ENCODE measurements at regions not wholly inside any gene's neighbourhood (a gene's known extent, or its start where the extent isn't known, plus 50 kb on each side); places are given as distances from the start of the nearest gene placed in this dataset.
"Not testable (repeated sequence)": the region's sequence is repeated elsewhere in the genome, so short reads cannot be mapped to it uniquely, and the experiment has no call there.

- H3K4me3 ChIP-seq (ENCODE audit: low read length); H3K27ac ChIP-seq (ENCODE audit: low read length); DNase-seq; H3K4me1 ChIP-seq (ENCODE audit: control insufficient read depth, insufficient read depth, low read length); H3K9me3 ChIP-seq (replicated peaks; ENCODE audit: control insufficient read depth, low read depth, low read length); H3K27me3 ChIP-seq (ENCODE audit: control insufficient read depth, insufficient read depth, low read length); H3K36me3 ChIP-seq (ENCODE audit: control insufficient read depth, insufficient read depth, low read length): not testable (repeated sequence)
Measured at GRCh38 chr2:37757456-37757855, 86.0 kb upstream of the CDC42EP3 start.

DNA sequence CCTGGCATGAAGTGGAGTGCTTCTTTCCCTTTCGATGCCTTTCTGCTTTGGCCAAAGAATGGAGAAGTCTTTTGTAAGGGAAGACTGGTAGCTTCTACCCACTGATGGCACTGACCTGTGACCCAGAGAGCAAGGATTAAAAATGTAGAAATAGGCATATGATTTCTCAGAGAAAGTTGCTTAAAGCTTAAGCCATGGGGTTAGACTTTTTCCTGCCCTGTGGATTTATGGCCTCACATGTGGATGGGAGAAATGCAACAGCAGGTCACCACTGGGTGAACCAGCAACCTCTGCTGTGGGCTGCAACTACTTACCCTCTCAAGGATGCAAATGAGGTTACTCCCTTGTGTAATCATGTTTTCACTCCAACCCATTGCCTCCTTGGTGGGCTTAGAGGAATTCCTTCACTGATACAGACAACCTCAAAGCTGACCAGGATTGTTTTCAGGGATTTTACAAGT, 86.7 kb upstream of the CDC42EP3 start:
- DNase-seq; H3K4me1 ChIP-seq (ENCODE audit: control insufficient read depth, insufficient read depth, low read length); H3K9me3 ChIP-seq (replicated peaks; ENCODE audit: control insufficient read depth, low read depth, low read length); H3K36me3 ChIP-seq (ENCODE audit: control insufficient read depth, insufficient read depth, low read length); H3K4me3 ChIP-seq (ENCODE audit: low read length); H3K27me3 ChIP-seq (ENCODE audit: control insufficient read depth, insufficient read depth, low read length); H3K27ac ChIP-seq (ENCODE audit: low read length): not testable (repeated sequence)
- 100% methylated on average over 1 of the region's 1 CpG for WGBS (ENCODE audit: insufficient coverage)

- not testable (repeated sequence) for H3K4me3 ChIP-seq (ENCODE audit: low read length); H3K27me3 ChIP-seq (ENCODE audit: control insufficient read depth, insufficient read depth, low read length); H3K4me1 ChIP-seq (ENCODE audit: control insufficient read depth, insufficient read depth, low read length); H3K27ac ChIP-seq (ENCODE audit: low read length); H3K9me3 ChIP-seq (replicated peaks; ENCODE audit: control insufficient read depth, low read depth, low read length); DNase-seq; H3K36me3 ChIP-seq (ENCODE audit: control insufficient read depth, insufficient read depth, low read length)
- no CpG with 5 or more reads among the region's 1 CpG for WGBS (ENCODE audit: insufficient coverage)
Measured at GRCh38 chr2:37759989-37760388, 88.5 kb upstream of the CDC42EP3 start.

- Histone ChIP-seq H3K36me3 (ENCODE audit: control insufficient read depth, insufficient read depth, low read length) (no peaks in the 10 kb centered on the region), H3K9me3 (replicated peaks; ENCODE audit: control insufficient read depth, low read depth, low read length) (no peaks in the 10 kb centered on the region), H3K4me3 (ENCODE audit: low read length) (no peak overlapping the region), H3K27me3 (ENCODE audit: control insufficient read depth, insufficient read depth, low read length) (peaks cover 2% of the 10 kb centered on the region), H3K4me1 (ENCODE audit: control insufficient read depth, insufficient read depth, low read length) (no peaks in the 10 kb centered on the region), H3K27ac (ENCODE audit: low read length) (no peak overlapping the region)
- no peak for DNase-seq
- 64% methylated on average over 4 of the region's 6 CpGs for WGBS (ENCODE audit: insufficient coverage)
Measured at GRCh38 chr2:37760471-37760870, 89.0 kb upstream of the CDC42EP3 start.

GRCh38 chr2:37762281-37762680, 90.8 kb upstream of the CDC42EP3 start:
- WGBS (ENCODE audit: insufficient coverage) = no CpG with 5 or more reads among the region's 2 CpGs
- H3K9me3 ChIP-seq (replicated peaks; ENCODE audit: control insufficient read depth, low read depth, low read length); H3K27ac ChIP-seq (ENCODE audit: low read length); H3K4me1 ChIP-seq (ENCODE audit: control insufficient read depth, insufficient read depth, low read length); H3K27me3 ChIP-seq (ENCODE audit: control insufficient read depth, insufficient read depth, low read length); H3K36me3 ChIP-seq (ENCODE audit: control insufficient read depth, insufficient read depth, low read length); H3K4me3 ChIP-seq (ENCODE audit: low read length): not testable (repeated sequence)
- peak; percentile 31 for DNase-seq

GRCh38 chr2:37764739-37765138, 93.3 kb upstream of the CDC42EP3 start:
- no peaks in the 10 kb centered on the region for H3K36me3 ChIP-seq (ENCODE audit: control insufficient read depth, insufficient read depth, low read length)
- WGBS (ENCODE audit: insufficient coverage) = 50% methylated on average over 1 of the region's 2 CpGs
- H3K9me3 ChIP-seq (replicated peaks; ENCODE audit: control insufficient read depth, low read depth, low read length) = no peaks in the 10 kb centered on the region
- H3K4me3 ChIP-seq (ENCODE audit: low read length) = no peak overlapping the region
- H3K27me3 ChIP-seq (ENCODE audit: control insufficient read depth, insufficient read depth, low read length) = no peaks in the 10 kb centered on the region
- peaks cover 14% of the 10 kb centered on the region for H3K4me1 ChIP-seq (ENCODE audit: control insufficient read depth, insufficient read depth, low read length)
- no peak overlapping the region for H3K27ac ChIP-seq (ENCODE audit: low read length)
- DNase-seq = no peak

- H3K36me3 ChIP-seq (ENCODE audit: control insufficient read depth, insufficient read depth, low read length) = no peaks in the 10 kb centered on the region
- no CpG with 5 or more reads among the region's 3 CpGs for WGBS (ENCODE audit: insufficient coverage)
- H3K27me3 ChIP-seq (ENCODE audit: control insufficient read depth, insufficient read depth, low read length) = no peaks in the 10 kb centered on the region
- H3K9me3 ChIP-seq (replicated peaks; ENCODE audit: control insufficient read depth, low read depth, low read length) = no peaks in the 10 kb centered on the region
- peaks cover 14% of the 10 kb centered on the region for H3K4me1 ChIP-seq (ENCODE audit: control insufficient read depth, insufficient read depth, low read length)
- H3K27ac ChIP-seq (ENCODE audit: low read length) = no peak overlapping the region
- DNase-seq = no peak
- no peak overlapping the region for H3K4me3 ChIP-seq (ENCODE audit: low read length)
Measured at GRCh38 chr2:37766106-37766505, 94.7 kb upstream of the CDC42EP3 start.

DNA sequence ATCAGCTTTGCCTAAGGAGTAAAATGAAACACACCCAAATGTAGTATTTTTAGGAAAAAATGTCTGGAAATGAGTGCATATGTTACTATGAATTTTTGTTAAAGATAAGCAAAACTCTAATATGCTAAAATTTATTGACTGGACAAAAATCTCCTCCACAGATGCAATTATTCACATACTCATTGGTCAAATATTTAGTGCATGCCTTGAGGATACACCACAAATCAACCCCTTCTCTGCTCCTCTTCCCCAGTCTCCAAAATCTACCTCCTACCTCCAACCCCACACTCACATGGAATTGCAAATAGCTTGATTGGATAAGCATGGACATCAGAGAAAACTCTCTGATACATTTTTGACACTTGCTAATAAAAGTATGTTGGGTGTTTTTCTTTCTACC, 95.6 kb upstream of the CDC42EP3 start:
- peaks cover 14% of the 10 kb centered on the region for H3K4me1 ChIP-seq (ENCODE audit: control insufficient read depth, insufficient read depth, low read length)
- DNase-seq = no peak
- no peak overlapping the region for H3K4me3 ChIP-seq (ENCODE audit: low read length)
- H3K27me3 ChIP-seq (ENCODE audit: control insufficient read depth, insufficient read depth, low read length) = no peaks in the 10 kb centered on the region
- no peak overlapping the region for H3K27ac ChIP-seq (ENCODE audit: low read length)
- H3K9me3 ChIP-seq (replicated peaks; ENCODE audit: control insufficient read depth, low read depth, low read length) = no peaks in the 10 kb centered on the region
- H3K36me3 ChIP-seq (ENCODE audit: control insufficient read depth, insufficient read depth, low read length) = no peaks in the 10 kb centered on the region

DNA sequence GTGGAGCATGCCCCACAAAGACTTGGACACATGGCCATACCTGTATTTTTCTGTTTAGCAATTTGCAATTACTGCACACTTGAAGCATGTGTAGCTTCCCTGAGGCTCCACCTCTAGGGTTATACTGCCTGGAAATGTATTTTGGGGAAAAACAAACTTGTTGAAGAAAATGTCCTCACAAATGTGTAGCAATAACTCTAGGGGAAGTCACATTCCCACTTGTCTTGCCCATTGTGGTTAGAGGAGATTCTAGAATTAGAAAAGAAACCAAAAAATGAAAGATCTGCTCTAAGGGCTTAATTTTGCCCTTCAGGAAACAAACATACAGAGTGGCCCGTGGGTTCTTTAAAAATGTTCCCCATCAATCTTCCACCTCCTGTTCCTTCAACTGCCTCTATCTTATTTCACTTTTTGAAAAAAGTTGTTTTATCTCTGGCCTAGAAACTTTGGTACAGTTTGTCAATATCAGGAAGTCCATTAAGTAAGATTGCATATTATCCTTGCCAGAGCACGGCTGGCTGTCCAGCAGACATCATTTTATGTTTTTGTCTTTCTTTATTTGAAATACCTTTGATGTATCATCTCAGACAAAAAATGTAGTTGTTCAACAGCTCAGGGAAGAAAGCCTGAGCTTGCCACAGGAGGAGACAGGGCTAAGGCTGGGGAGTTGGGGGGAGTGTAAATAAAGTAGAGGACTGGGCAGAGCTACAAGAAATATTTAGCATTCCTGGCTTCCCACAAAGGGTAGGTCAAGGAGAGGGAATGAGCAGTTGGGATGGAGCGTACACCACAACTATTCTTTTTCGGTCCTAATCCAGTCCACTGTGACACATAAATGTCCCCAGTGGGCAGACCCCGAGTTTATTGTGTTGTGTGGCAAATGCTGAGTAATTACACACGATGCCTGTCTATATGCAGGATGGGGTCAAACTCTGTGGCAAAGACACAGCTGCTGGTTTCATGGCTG, 96.8 kb upstream of the CDC42EP3 start:
- peaks cover 14% of the 10 kb centered on the region for H3K4me1 ChIP-seq (ENCODE audit: control insufficient read depth, insufficient read depth, low read length)
- DNase-seq = peak; percentile 61

DNA sequence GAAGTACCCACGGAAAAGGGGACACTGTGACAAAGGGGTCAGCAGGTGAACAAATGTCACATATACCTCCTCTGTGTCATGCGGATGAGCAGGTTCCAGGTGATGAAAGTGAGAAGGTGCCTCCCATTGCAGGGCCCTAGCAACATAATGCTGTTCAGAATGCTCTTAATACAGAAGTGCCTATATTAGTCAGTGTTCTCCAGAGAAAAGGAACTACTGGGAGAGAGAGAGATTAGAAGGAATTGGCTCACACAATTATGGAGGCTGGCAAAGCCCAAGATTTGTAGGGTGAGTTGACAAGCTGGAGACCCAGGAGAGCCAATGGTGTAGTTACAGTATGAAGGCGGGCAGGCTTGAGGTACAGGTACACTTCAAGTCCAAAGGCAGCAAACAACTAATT, 98.1 kb upstream of the CDC42EP3 start:
- Histone ChIP-seq H3K27me3 (ENCODE audit: control insufficient read depth, insufficient read depth, low read length) (no peaks in the 10 kb centered on the region), H3K27ac (ENCODE audit: low read length) (no peak overlapping the region), H3K36me3 (ENCODE audit: control insufficient read depth, insufficient read depth, low read length) (no peaks in the 10 kb centered on the region), H3K4me3 (ENCODE audit: low read length) (no peak overlapping the region), H3K9me3 (replicated peaks; ENCODE audit: control insufficient read depth, low read depth, low read length) (no peaks in the 10 kb centered on the region), H3K4me1 (ENCODE audit: control insufficient read depth, insufficient read depth, low read length) (peaks cover 14% of the 10 kb centered on the region)
- WGBS (ENCODE audit: insufficient coverage) = no CpG with 5 or more reads among the region's 3 CpGs
- no peak for DNase-seq

More for the DNA sequence above, 96.8 kb upstream of the CDC42EP3 start:
- H3K4me3 ChIP-seq (ENCODE audit: low read length) = no peak overlapping the region
- no peak overlapping the region for H3K27ac ChIP-seq (ENCODE audit: low read length)
- WGBS (ENCODE audit: insufficient coverage) = no CpG with 5 or more reads among the region's 6 CpGs
- no peaks in the 10 kb centered on the region for H3K27me3 ChIP-seq (ENCODE audit: control insufficient read depth, insufficient read depth, low read length)
- H3K36me3 ChIP-seq (ENCODE audit: control insufficient read depth, insufficient read depth, low read length) = no peaks in the 10 kb centered on the region
- no peaks in the 10 kb centered on the region for H3K9me3 ChIP-seq (replicated peaks; ENCODE audit: control insufficient read depth, low read depth, low read length)
